ENCODE measurements at regions not wholly inside any gene's neighbourhood (a gene's known extent, or its start where the extent isn't known, plus 50 kb on each side); places are given as distances from the start of the nearest gene placed in this dataset.

- CTCF ChIA-PET (ENCODE audit: low intra/inter-chr PET ratio): no interaction called here
- no peak overlapping the region for H3K9ac ChIP-seq (ENCODE audit: insufficient read depth in 1 of 2, low read depth in 2 of 2, low read length in 2 of 2)
- H3K36me3 ChIP-seq (ENCODE audit: control insufficient read depth, insufficient read depth, low read length): no peaks in the 10 kb centered on the region
- H3K4me1 ChIP-seq (replicated peaks in 1 of 2; ENCODE audit: control insufficient read depth in 2 of 2, insufficient read depth in 2 of 2, low read length in 2 of 2): no peaks in the 10 kb centered on the region
- H3K27ac ChIP-seq (ENCODE audit: extremely low read depth, low read depth, low read length): no peak overlapping the region
- H3K4me2 ChIP-seq (ENCODE audit: insufficient read depth, low read length): no peak overlapping the region
- TF ChIP-seq HMG20A (CRISPR knock-in tag; conservative IDR thresholded peaks at IDR 0.05) (no peak), E4F1 (CRISPR knock-in tag; IDR thresholded peaks at IDR 0.05; ENCODE audit: borderline replicate concordance) (no peak), XRCC3 (IDR thresholded peaks at IDR 0.05) (no peak), PTBP1 (IDR thresholded peaks at IDR 0.05; ENCODE audit: low read depth, low read length) (no peak), DIDO1 (tag; IDR thresholded peaks at IDR 0.05; ENCODE audit: low read depth) (no peak), RFX7 (CRISPR knock-in tag; IDR thresholded peaks at IDR 0.05) (no peak)
- ATAC-seq (no peak), FAIRE-seq (no peak), DNase-seq (ENCODE audit: extremely low read depth in 1 of 4, low spot score in 3 of 4) (no peak)
- H3K27me3 ChIP-seq (ENCODE audit: control insufficient read depth in 2 of 2, insufficient read depth in 2 of 2, low read length in 2 of 2): no peaks in the 10 kb centered on the region
- no peaks in the 10 kb centered on the region for H3K9me3 ChIP-seq (replicated peaks; ENCODE audit: control insufficient read depth, insufficient read depth, low read depth, low read length)
- H3K4me3 ChIP-seq: no peak overlapping the region
- WGBS (ENCODE audit: insufficient coverage, low coverage, missing lambda C conversion rate): under 1% methylated on average over 7 of the region's 7 CpGs
- no peak overlapping the region for H2AFZ ChIP-seq (ENCODE audit: low read depth, low read length)
- POLR2A ChIA-PET: no interaction called here
- intact Hi-C loops (cut with micrococcal nuclease) (no loop called here), in situ Hi-C loops (cut with MboI) (no loop called here)
- no peaks in the 10 kb centered on the region for H4K20me1 ChIP-seq (replicated peaks; ENCODE audit: control insufficient read depth, insufficient read depth, low read length)
- no peaks in the 10 kb centered on the region for H3K9me1 ChIP-seq (ENCODE audit: control insufficient read depth, insufficient read depth, low read length)
- BruUV-seq (replicated peaks): no TSS peak
- no peaks in the 10 kb centered on the region for H3K79me2 ChIP-seq (ENCODE audit: control insufficient read depth, insufficient read depth, low read length)
These were observed 71.5 kb downstream of the BTBD3 start for GRCh38 chr20:11989018-11989771.
